Epithelial cell of proximal tubule (primary cell): ENCODE measurements at regions not wholly inside any gene's neighbourhood (a gene's known extent, or its start where the extent isn't known, plus 50 kb on each side); places are given as distances from the start of the nearest gene placed in this dataset.
A peak's percentile ranks its signal among the peaks of the same experiment; 100 is the strongest.

Experiments used
- DNase-seq: peaks from one replicate; pipeline ENCODE4 v3.0.0-alpha.2; 2011; ENCODE audit warnings: low read depth
- H3K4me3 ChIP-seq: 2 replicates; pipeline ENCODE4 v1.5.1; 2011; ENCODE audit warnings: low read depth, mild to moderate bottlenecking, low read length
- CTCF ChIP-seq: conservative IDR thresholded peaks from 2 replicates; pipeline ENCODE4 v1.5.1; 2012; ENCODE audit warnings: low read depth, mild to moderate bottlenecking, low read length

GRCh38 chr9:32258482-32258881 is 126.0 kb upstream of the ACO1 start:
- no peak overlapping the region for H3K4me3 ChIP-seq
- no peak for DNase-seq
- TF ChIP-seq CTCF, result no peak

- TF ChIP-seq CTCF, result no peak
- no peak for DNase-seq
- H3K4me3 ChIP-seq, result no peak overlapping the region
These were observed 124.1 kb upstream of the ACO1 start for GRCh38 chr9:32260151-32260862.

GRCh38 chr9:32264170-32264864 is 120.1 kb upstream of the ACO1 start:
- peak; percentile 51 for TF ChIP-seq CTCF
- no peak overlapping the region for H3K4me3 ChIP-seq
- peak; percentile 35 for DNase-seq

GRCh38 chr9:32265037-32265436 is 119.4 kb upstream of the ACO1 start:
- no peak for TF ChIP-seq CTCF
- no peak for DNase-seq
- H3K4me3 ChIP-seq, result no peak overlapping the region

- TF ChIP-seq CTCF, result no peak
- H3K4me3 ChIP-seq, result no peak overlapping the region
- no peak for DNase-seq
These were observed 105.5 kb upstream of the ACO1 start for GRCh38 chr9:32278991-32279390.

- DNase-seq, result no peak
- H3K4me3 ChIP-seq, result no peak overlapping the region
- no peak for TF ChIP-seq CTCF
These were observed 94.7 kb upstream of the ACO1 start for GRCh38 chr9:32289756-32290155.

- TF ChIP-seq CTCF, result no peak
- no peak overlapping the region for H3K4me3 ChIP-seq
- DNase-seq, result no peak
These were observed 93.1 kb upstream of the ACO1 start for GRCh38 chr9:32291370-32291769.
